ENCODE measurements at regions not wholly inside any gene's neighbourhood (a gene's known extent, or its start where the extent isn't known, plus 50 kb on each side); places are given as distances from the start of the nearest gene placed in this dataset.

GRCh38 chr3:98709441-98709840 is 53.7 kb upstream of the ST3GAL6 start:
- ChIA-PET CTCF (no interaction called here), POLR2A (ENCODE audit: low non-redundant PET) (no interaction called here)
- intact Hi-C loops (cut with micrococcal nuclease; ENCODE audit: unreplicated experiment), result loop anchor here (5.0 kb wide), 1 partner anchor 112 kb away; no protein-coding TSS in a partner anchor
- Histone ChIP-seq H3K27me3 (replicated peaks; ENCODE audit: insufficient read depth, low read depth, low read length, poor library complexity) (no peaks in the 10 kb centered on the region), H3K9me3 (ENCODE audit: low read depth, low read length, poor library complexity, severe bottlenecking) (no peaks in the 10 kb centered on the region), H3K36me3 (ENCODE audit: insufficient read depth, low read length, poor library complexity, severe bottlenecking) (no peaks in the 10 kb centered on the region), H3K4me1 (ENCODE audit: insufficient read depth, low read length, poor library complexity, severe bottlenecking) (peaks cover 23% of the 10 kb centered on the region), H3K27ac (ENCODE audit: low read depth, low read length, poor library complexity, severe bottlenecking) (no peak overlapping the region), H3K4me3 (ENCODE audit: low read depth, low read length, poor library complexity, severe bottlenecking) (no peak overlapping the region)
- BruUV-seq (replicated peaks), result no TSS peak
- no peak for DNase-seq (ENCODE audit: low spot score)
- TF ChIP-seq EZH2 (IDR thresholded peaks at IDR 0.05; ENCODE audit: borderline replicate concordance, low read depth, low read length, poor library complexity, severe bottlenecking) (no peak), CTCF (conservative IDR thresholded peaks at IDR 0.05; ENCODE audit: low read depth, low read length) (no peak)

- no peak for TF ChIP-seq CTCF (conservative IDR thresholded peaks at IDR 0.05; ENCODE audit: low read depth, low read length)
- TF ChIP-seq EZH2 (IDR thresholded peaks at IDR 0.05; ENCODE audit: borderline replicate concordance, low read depth, low read length, poor library complexity, severe bottlenecking), result no peak
- no peaks in the 10 kb centered on the region for H3K9me3 ChIP-seq (ENCODE audit: low read depth, low read length, poor library complexity, severe bottlenecking)
- H3K27ac ChIP-seq (ENCODE audit: low read depth, low read length, poor library complexity, severe bottlenecking), result no peak overlapping the region
- no peak overlapping the region for H3K4me3 ChIP-seq (ENCODE audit: low read depth, low read length, poor library complexity, severe bottlenecking)
- POLR2A ChIA-PET (ENCODE audit: low non-redundant PET), result no interaction called here
- peaks cover 23% of the 10 kb centered on the region for H3K4me1 ChIP-seq (ENCODE audit: insufficient read depth, low read length, poor library complexity, severe bottlenecking)
- DNase-seq (ENCODE audit: low spot score), result no peak
- H3K27me3 ChIP-seq (replicated peaks; ENCODE audit: insufficient read depth, low read depth, low read length, poor library complexity), result no peaks in the 10 kb centered on the region
- no peaks in the 10 kb centered on the region for H3K36me3 ChIP-seq (ENCODE audit: insufficient read depth, low read length, poor library complexity, severe bottlenecking)
- no TSS peak for BruUV-seq (replicated peaks)
- CTCF ChIA-PET, result no interaction called here
- intact Hi-C loops (cut with micrococcal nuclease; ENCODE audit: unreplicated experiment), result no loop called here
Measured at GRCh38 chr3:98710067-98710659, 53.0 kb upstream of the ST3GAL6 start.

GRCh38 chr3:98711426-98711825 is 51.7 kb upstream of the ST3GAL6 start:
- H3K27me3 ChIP-seq (replicated peaks; ENCODE audit: insufficient read depth, low read depth, low read length, poor library complexity), result no peaks in the 10 kb centered on the region
- POLR2A ChIA-PET (ENCODE audit: low non-redundant PET), result no interaction called here
- H3K4me1 ChIP-seq (ENCODE audit: insufficient read depth, low read length, poor library complexity, severe bottlenecking), result peaks cover 23% of the 10 kb centered on the region
- intact Hi-C loops (cut with micrococcal nuclease; ENCODE audit: unreplicated experiment), result no loop called here
- no TSS peak for BruUV-seq (replicated peaks)
- no peak overlapping the region for H3K27ac ChIP-seq (ENCODE audit: low read depth, low read length, poor library complexity, severe bottlenecking)
- CTCF ChIA-PET, result no interaction called here
- no peaks in the 10 kb centered on the region for H3K9me3 ChIP-seq (ENCODE audit: low read depth, low read length, poor library complexity, severe bottlenecking)
- DNase-seq (ENCODE audit: low spot score), result no peak
- TF ChIP-seq EZH2 (IDR thresholded peaks at IDR 0.05; ENCODE audit: borderline replicate concordance, low read depth, low read length, poor library complexity, severe bottlenecking) (no peak), CTCF (conservative IDR thresholded peaks at IDR 0.05; ENCODE audit: low read depth, low read length) (no peak)
- no peaks in the 10 kb centered on the region for H3K36me3 ChIP-seq (ENCODE audit: insufficient read depth, low read length, poor library complexity, severe bottlenecking)
- no peak overlapping the region for H3K4me3 ChIP-seq (ENCODE audit: low read depth, low read length, poor library complexity, severe bottlenecking)
